SH-SY5Y (cell line): ENCODE measurements at regions not wholly inside any gene's neighbourhood (a gene's known extent, or its start where the extent isn't known, plus 50 kb on each side); places are given as distances from the start of the nearest gene placed in this dataset.

Experiments
- GATA2 ChIP-seq: IDR thresholded peaks from 2 replicates; pipeline ENCODE4 v1.6.1; 2011; ENCODE audit warnings: mild to moderate bottlenecking, low read depth, low read length
- GATA3 ChIP-seq: IDR thresholded peaks from 2 replicates; pipeline ENCODE4 v1.6.1; 2011; ENCODE audit warnings: low read depth, mild to moderate bottlenecking, low read length, moderate library complexity

DNA sequence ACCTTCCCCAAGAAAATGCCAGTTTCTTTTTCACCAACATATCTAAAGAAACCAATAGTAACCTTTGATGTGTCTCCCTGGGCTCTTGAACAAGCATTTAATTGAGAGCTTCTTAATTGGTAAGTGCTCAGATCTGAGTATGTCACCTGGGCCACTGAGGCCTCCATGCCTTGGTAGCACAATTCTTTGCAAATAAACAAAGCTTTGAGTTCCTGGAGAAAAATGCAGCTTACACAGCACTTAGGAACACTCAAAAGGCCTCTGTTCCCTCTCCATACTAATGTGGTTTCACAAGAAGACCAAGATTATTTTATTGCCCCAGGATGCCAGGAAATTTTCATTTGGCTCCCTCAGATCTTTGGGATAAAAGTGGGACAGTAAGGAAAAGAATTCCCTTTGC lies 217.6 kb upstream of the CEP162 start:
- TF ChIP-seq GATA2: no peak
- no peak for TF ChIP-seq GATA3
